ENCODE measurements at regions not wholly inside any gene's neighbourhood (a gene's known extent, or its start where the extent isn't known, plus 50 kb on each side); places are given as distances from the start of the nearest gene placed in this dataset.

- peaks cover 8% of the 10 kb centered on the region for H3K4me1 Mint-ChIP-seq (ENCODE audit: low read depth)
- H3K27ac Mint-ChIP-seq, result no peak overlapping the region
- CTCF ChIA-PET, result interaction anchor here (1.1 kb wide), 1 partner anchor 261 kb away, joined by 3 read pairs; no protein-coding TSS in a partner anchor
- intact Hi-C loops (cut with micrococcal nuclease), result no loop called here
- H3K27me3 Mint-ChIP-seq (ENCODE audit: low read depth), result peaks cover 6% of the 10 kb centered on the region
- no peak overlapping the region for H3K4me3 Mint-ChIP-seq
- no peak for DNase-seq
- H3K9me3 Mint-ChIP-seq, result no peaks in the 10 kb centered on the region
- no peaks in the 10 kb centered on the region for H3K36me3 Mint-ChIP-seq (ENCODE audit: low read depth)
Observed at GRCh38 chr10:78714225-78714624, 354.5 kb upstream of the ZMIZ1 start.

DNA sequence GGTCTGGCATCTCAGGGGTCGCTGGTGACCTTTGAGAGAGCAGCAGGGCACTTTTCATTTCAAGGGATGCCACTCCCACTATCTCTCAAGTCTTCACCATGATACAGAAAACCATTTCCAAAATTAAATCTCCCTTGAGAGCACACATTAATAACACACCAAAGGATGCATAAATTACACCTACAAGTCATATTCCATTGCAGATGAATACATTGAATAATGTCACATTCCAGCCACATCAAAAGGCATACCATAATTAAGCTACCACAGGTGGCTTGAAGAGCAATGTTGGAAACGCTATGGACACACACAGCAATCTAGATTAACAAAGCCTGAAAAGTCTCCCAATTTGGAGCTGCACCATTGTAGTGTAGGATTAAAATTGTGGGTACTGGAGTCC, 353.3 kb upstream of the ZMIZ1 start:
- intact Hi-C loops (cut with micrococcal nuclease), result no loop called here
- Mint-ChIP-seq H3K4me1 (ENCODE audit: low read depth) (peaks cover 8% of the 10 kb centered on the region), H3K4me3 (no peak overlapping the region), H3K9me3 (no peaks in the 10 kb centered on the region), H3K36me3 (ENCODE audit: low read depth) (no peaks in the 10 kb centered on the region), H3K27me3 (ENCODE audit: low read depth) (peaks cover 6% of the 10 kb centered on the region), H3K27ac (no peak overlapping the region)
- DNase-seq, result no peak
- CTCF ChIA-PET, result no interaction called here

GRCh38 chr10:78716043-78716660, 352.6 kb upstream of the ZMIZ1 start:
- H3K4me1 Mint-ChIP-seq (ENCODE audit: low read depth), result peaks cover 8% of the 10 kb centered on the region
- CTCF ChIA-PET, result no interaction called here
- no peak for DNase-seq
- peaks cover 10% of the 10 kb centered on the region for H3K27me3 Mint-ChIP-seq (ENCODE audit: low read depth)
- no peaks in the 10 kb centered on the region for H3K36me3 Mint-ChIP-seq (ENCODE audit: low read depth)
- intact Hi-C loops (cut with micrococcal nuclease), result no loop called here
- no peak overlapping the region for H3K4me3 Mint-ChIP-seq
- H3K27ac Mint-ChIP-seq, result no peak overlapping the region
- no peaks in the 10 kb centered on the region for H3K9me3 Mint-ChIP-seq

DNA sequence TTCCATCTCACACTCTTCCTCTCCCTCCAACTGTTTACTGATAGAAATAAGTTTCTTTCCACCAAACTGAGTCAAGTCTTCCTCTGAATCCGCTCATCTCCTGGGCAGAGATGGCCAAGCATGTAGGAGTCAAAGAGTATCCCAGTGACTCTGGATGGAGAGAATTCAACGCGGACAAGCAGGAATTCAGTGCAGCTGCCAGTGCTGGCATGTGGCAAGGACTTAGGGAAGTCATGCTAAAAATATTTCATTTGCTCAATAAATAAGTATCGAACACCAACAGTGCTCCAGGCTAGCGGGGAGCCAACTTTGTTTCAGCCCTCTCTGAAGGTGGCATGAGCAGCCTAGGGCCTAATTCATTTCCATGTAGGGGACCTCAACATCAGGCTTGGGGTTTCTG, 351.6 kb upstream of the ZMIZ1 start:
- H3K4me1 Mint-ChIP-seq (ENCODE audit: low read depth), result peaks cover 8% of the 10 kb centered on the region
- intact Hi-C loops (cut with micrococcal nuclease), result no loop called here
- CTCF ChIA-PET, result no interaction called here

DNA sequence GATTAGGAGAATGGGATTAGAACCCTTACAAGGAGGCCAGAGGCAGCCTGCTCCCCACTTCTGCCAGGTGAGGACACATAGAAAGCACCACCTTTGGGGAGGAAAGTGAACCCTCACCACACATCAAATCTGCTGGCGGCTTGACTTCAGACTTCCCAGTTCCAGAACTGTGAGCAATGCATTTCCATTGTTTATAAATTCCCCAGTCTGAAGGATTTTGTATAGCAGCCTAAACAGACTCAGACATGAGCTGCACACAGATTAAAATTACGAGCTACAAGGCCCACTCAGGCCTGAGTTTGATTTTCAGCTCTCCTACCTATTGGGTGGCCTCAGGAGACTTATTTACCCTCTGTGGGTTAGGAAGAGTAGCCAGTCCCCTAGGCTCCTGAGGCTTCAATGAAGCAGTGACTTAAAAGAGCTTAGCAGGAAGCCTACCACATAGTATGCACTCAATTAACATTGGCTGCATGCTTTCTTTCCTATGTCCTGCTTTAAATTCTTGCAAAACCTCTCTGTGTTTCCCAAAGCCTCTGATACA, 350.7 kb upstream of the ZMIZ1 start:
- no peak for DNase-seq
- Mint-ChIP-seq H3K36me3 (ENCODE audit: low read depth) (no peaks in the 10 kb centered on the region), H3K9me3 (no peaks in the 10 kb centered on the region), H3K4me1 (ENCODE audit: low read depth) (peaks cover 8% of the 10 kb centered on the region), H3K27ac (no peak overlapping the region), H3K4me3 (no peak overlapping the region), H3K27me3 (ENCODE audit: low read depth) (peaks cover 7% of the 10 kb centered on the region)
- CTCF ChIA-PET, result no interaction called here
- intact Hi-C loops (cut with micrococcal nuclease), result no loop called here

More for the DNA sequence above, 351.6 kb upstream of the ZMIZ1 start:
- Mint-ChIP-seq H3K27me3 (ENCODE audit: low read depth) (peaks cover 9% of the 10 kb centered on the region), H3K4me3 (no peak overlapping the region), H3K9me3 (no peaks in the 10 kb centered on the region), H3K36me3 (ENCODE audit: low read depth) (no peaks in the 10 kb centered on the region), H3K27ac (no peak overlapping the region)
- DNase-seq, result no peak

- Mint-ChIP-seq H3K4me1 (ENCODE audit: low read depth) (peaks cover 8% of the 10 kb centered on the region), H3K27me3 (ENCODE audit: low read depth) (peaks cover 10% of the 10 kb centered on the region), H3K27ac (no peak overlapping the region), H3K4me3 (no peak overlapping the region), H3K9me3 (no peaks in the 10 kb centered on the region), H3K36me3 (ENCODE audit: low read depth) (no peaks in the 10 kb centered on the region)
- CTCF ChIA-PET, result interaction anchor here (0.6 kb wide), 1 partner anchor 656 kb away, joined by 3 read pairs; no protein-coding TSS in a partner anchor
- intact Hi-C loops (cut with micrococcal nuclease), result no loop called here
- no peak for DNase-seq
Observed at GRCh38 chr10:78719276-78719675, 349.5 kb upstream of the ZMIZ1 start.

DNA sequence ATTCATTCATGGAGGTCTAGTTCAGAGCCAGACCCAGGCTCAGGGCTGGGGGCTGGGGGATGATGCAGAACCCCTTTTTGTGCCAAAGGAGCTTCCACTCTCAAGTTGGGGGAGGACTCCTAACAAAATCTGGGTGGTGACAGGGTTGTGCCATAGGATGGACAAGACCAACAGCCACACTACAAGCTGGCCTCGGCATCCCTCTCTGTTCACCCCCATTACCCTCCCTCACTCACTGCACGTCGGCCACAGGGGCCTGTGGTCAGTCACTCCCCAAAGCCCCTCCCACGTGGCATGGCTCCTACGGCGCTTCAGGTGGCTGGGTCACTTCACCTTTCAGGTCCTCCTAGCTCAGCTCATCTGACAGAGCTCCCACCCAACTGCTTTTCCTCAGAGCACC, 348.7 kb upstream of the ZMIZ1 start:
- CTCF ChIA-PET, result interaction anchor here (0.6 kb wide), 1 partner anchor 655 kb away, joined by 3 read pairs; no protein-coding TSS in a partner anchor

GRCh38 chr10:78721231-78721630, 347.5 kb upstream of the ZMIZ1 start:
- no peak for DNase-seq
- intact Hi-C loops (cut with micrococcal nuclease), result no loop called here
- CTCF ChIA-PET, result no interaction called here
- Mint-ChIP-seq H3K27me3 (ENCODE audit: low read depth) (peaks cover 13% of the 10 kb centered on the region), H3K27ac (no peak overlapping the region), H3K36me3 (ENCODE audit: low read depth) (no peaks in the 10 kb centered on the region), H3K9me3 (no peaks in the 10 kb centered on the region), H3K4me1 (ENCODE audit: low read depth) (peaks cover 2% of the 10 kb centered on the region), H3K4me3 (no peak overlapping the region)

More for the DNA sequence above, 348.7 kb upstream of the ZMIZ1 start:
- intact Hi-C loops (cut with micrococcal nuclease), result no loop called here
- H3K4me1 Mint-ChIP-seq (ENCODE audit: low read depth), result peaks cover 7% of the 10 kb centered on the region
- no peak for DNase-seq
- H3K4me3 Mint-ChIP-seq, result no peak overlapping the region
- H3K9me3 Mint-ChIP-seq, result no peaks in the 10 kb centered on the region
- H3K27me3 Mint-ChIP-seq (ENCODE audit: low read depth), result peaks cover 13% of the 10 kb centered on the region
- H3K27ac Mint-ChIP-seq, result no peak overlapping the region
- H3K36me3 Mint-ChIP-seq (ENCODE audit: low read depth), result no peaks in the 10 kb centered on the region

GRCh38 chr10:78724846-78725245, 343.9 kb upstream of the ZMIZ1 start:
- Mint-ChIP-seq H3K27me3 (ENCODE audit: low read depth) (peaks cover 11% of the 10 kb centered on the region), H3K36me3 (ENCODE audit: low read depth) (no peaks in the 10 kb centered on the region), H3K4me1 (ENCODE audit: low read depth) (no peaks in the 10 kb centered on the region), H3K4me3 (no peak overlapping the region), H3K27ac (no peak overlapping the region), H3K9me3 (no peaks in the 10 kb centered on the region)
- CTCF ChIA-PET, result no interaction called here
- intact Hi-C loops (cut with micrococcal nuclease), result no loop called here
- no peak for DNase-seq

- Mint-ChIP-seq H3K27me3 (ENCODE audit: low read depth) (peaks cover 6% of the 10 kb centered on the region), H3K9me3 (no peaks in the 10 kb centered on the region), H3K27ac (no peak overlapping the region), H3K4me3 (no peak overlapping the region), H3K36me3 (ENCODE audit: low read depth) (no peaks in the 10 kb centered on the region), H3K4me1 (ENCODE audit: low read depth) (no peaks in the 10 kb centered on the region)
- intact Hi-C loops (cut with micrococcal nuclease), result no loop called here
- no peak for DNase-seq
- CTCF ChIA-PET, result no interaction called here
Observed at GRCh38 chr10:78726171-78726570, 342.6 kb upstream of the ZMIZ1 start.

GRCh38 chr10:78727251-78727650, 341.5 kb upstream of the ZMIZ1 start:
- intact Hi-C loops (cut with micrococcal nuclease), result no loop called here
- H3K27me3 Mint-ChIP-seq (ENCODE audit: low read depth), result peaks cover 6% of the 10 kb centered on the region
- H3K4me3 Mint-ChIP-seq, result no peak overlapping the region
- no peak overlapping the region for H3K27ac Mint-ChIP-seq
- no peaks in the 10 kb centered on the region for H3K36me3 Mint-ChIP-seq (ENCODE audit: low read depth)
- no peaks in the 10 kb centered on the region for H3K9me3 Mint-ChIP-seq
- CTCF ChIA-PET, result no interaction called here
- no peaks in the 10 kb centered on the region for H3K4me1 Mint-ChIP-seq (ENCODE audit: low read depth)
- DNase-seq, result no peak

- peaks cover 6% of the 10 kb centered on the region for H3K27me3 Mint-ChIP-seq (ENCODE audit: low read depth)
- H3K9me3 Mint-ChIP-seq, result no peaks in the 10 kb centered on the region
- intact Hi-C loops (cut with micrococcal nuclease), result no loop called here
- no peaks in the 10 kb centered on the region for H3K36me3 Mint-ChIP-seq (ENCODE audit: low read depth)
- CTCF ChIA-PET, result no interaction called here
- no peaks in the 10 kb centered on the region for H3K4me1 Mint-ChIP-seq (ENCODE audit: low read depth)
- no peak overlapping the region for H3K4me3 Mint-ChIP-seq
- no peak for DNase-seq
- H3K27ac Mint-ChIP-seq, result no peak overlapping the region
Observed at GRCh38 chr10:78727728-78728127, 341.0 kb upstream of the ZMIZ1 start.

GRCh38 chr10:78728176-78728575, 340.6 kb upstream of the ZMIZ1 start:
- no peak overlapping the region for H3K4me3 Mint-ChIP-seq
- H3K27me3 Mint-ChIP-seq (ENCODE audit: low read depth), result peaks cover 6% of the 10 kb centered on the region
- no peaks in the 10 kb centered on the region for H3K36me3 Mint-ChIP-seq (ENCODE audit: low read depth)
- no peak for DNase-seq
- no peak overlapping the region for H3K27ac Mint-ChIP-seq
- H3K9me3 Mint-ChIP-seq, result no peaks in the 10 kb centered on the region
- no peaks in the 10 kb centered on the region for H3K4me1 Mint-ChIP-seq (ENCODE audit: low read depth)
- intact Hi-C loops (cut with micrococcal nuclease), result no loop called here
- CTCF ChIA-PET, result no interaction called here

All from activated naive CD4-positive, alpha-beta T cell treated with anti-CD3 and anti-CD28 coated beads for 36 hours (primary cell).